ENCODE measurements at regions not wholly inside any gene's neighbourhood (a gene's known extent, or its start where the extent isn't known, plus 50 kb on each side); places are given as distances from the start of the nearest gene placed in this dataset.

DNA sequence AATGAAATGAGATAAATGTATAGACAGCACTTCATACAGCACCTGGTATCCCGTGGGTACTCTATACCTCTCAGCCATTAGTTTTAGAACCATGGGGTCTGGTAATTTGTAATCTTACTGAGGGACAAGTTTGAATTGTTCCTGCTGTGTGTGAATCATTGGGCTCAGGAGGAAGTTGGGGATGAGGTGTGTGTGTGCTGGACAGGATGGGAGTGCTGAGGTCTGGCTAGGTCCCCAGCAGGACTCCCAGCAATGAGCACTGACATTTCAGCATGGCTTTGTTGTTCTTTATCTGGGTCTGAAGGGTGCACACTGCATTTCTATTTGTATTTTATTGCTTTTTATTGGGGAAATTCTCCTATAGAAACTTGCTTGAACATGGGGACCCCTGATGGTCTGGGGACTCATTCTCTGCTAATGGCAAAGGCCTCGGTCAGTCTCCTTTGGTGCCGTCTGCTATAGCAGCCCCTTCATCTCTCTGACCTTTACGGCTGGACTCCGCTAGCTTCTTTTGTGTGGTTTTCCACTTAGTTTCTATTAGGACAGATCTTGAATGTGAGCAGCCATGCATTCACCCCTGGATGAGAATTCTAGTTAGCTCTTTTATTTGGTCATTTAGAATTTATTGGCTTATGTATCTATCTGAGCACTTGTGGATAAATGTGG lies 98.1 kb downstream of the SREK1 start:
- TF ChIP-seq, protein P1, sequence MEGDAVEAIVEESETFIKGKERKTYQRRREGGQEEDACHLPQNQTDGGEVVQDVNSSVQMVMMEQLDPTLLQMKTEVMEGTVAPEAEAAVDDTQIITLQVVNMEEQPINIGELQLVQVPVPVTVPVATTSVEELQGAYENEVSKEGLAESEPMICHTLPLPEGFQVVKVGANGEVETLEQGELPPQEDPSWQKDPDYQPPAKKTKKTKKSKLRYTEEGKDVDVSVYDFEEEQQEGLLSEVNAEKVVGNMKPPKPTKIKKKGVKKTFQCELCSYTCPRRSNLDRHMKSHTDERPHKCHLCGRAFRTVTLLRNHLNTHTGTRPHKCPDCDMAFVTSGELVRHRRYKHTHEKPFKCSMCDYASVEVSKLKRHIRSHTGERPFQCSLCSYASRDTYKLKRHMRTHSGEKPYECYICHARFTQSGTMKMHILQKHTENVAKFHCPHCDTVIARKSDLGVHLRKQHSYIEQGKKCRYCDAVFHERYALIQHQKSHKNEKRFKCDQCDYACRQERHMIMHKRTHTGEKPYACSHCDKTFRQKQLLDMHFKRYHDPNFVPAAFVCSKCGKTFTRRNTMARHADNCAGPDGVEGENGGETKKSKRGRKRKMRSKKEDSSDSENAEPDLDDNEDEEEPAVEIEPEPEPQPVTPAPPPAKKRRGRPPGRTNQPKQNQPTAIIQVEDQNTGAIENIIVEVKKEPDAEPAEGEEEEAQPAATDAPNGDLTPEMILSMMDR (IDR thresholded peaks at IDR 0.05) = no peak
- TF ChIP-seq POLR2A (IDR thresholded peaks at IDR 0.05) = no peak
- no peak for TF ChIP-seq EP300 (IDR thresholded peaks at IDR 0.05)

Data from ovary (tissue), 3 donors.